ENCODE measurements at regions not wholly inside any gene's neighbourhood (a gene's known extent, or its start where the extent isn't known, plus 50 kb on each side); places are given as distances from the start of the nearest gene placed in this dataset.

DNA sequence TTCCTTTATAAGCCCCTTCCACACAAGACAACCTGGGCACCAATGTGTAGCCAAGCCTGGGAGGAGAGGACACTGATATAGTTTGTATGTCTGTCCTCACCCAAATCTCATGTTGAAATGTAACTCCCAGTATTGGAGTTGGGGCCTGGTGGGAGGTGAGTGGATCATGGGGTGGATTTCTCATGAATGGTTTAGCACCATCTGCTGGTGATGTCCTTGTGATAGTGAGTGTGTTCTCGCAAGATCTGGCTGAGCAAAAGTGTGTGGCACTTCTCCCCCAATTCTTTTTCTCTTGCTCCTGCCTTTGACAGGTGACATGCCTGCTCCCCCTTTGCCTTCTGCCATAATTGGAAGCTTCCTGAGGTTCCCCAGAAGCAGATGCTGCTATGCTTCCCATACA lies 135.8 kb downstream of the USP31 start:
- TF ChIP-seq GATA1 (IDR thresholded peaks at IDR 0.05; ENCODE audit: low read depth, low read length) (no peak), POLR2A (IDR thresholded peaks at IDR 0.05; ENCODE audit: low read length) (no peak)
